Hepatocyte (in vitro differentiated cells): ENCODE measurements at regions not wholly inside any gene's neighbourhood (a gene's known extent, or its start where the extent isn't known, plus 50 kb on each side); places are given as distances from the start of the nearest gene placed in this dataset.

Experiments
- DNase-seq: peaks from one replicate; pipeline ENCODE4 v3.0.0-alpha.2; 2016; ENCODE audit warnings: low spot score
- H2AFZ ChIP-seq: fragments of 200-600 bp; sonication (generic); 2 replicates; pipeline ENCODE4 v1.6.0; 2016; ENCODE audit warnings: antibody characterized with exemption, mild to moderate bottlenecking
- H3K27ac ChIP-seq: fragments of 200-600 bp; sonication (generic); 2 replicates; pipeline ENCODE4 v1.5.1; 2016; ENCODE audit warnings: mild to moderate bottlenecking
- H3K27me3 ChIP-seq: fragments of 200-600 bp; sonication (generic); 2 replicates; pipeline ENCODE4 v1.6.1; 2016
- H3K36me3 ChIP-seq: fragments of 200-600 bp; sonication (generic); replicated peaks from 2 replicates; pipeline ENCODE4 v1.5.1; 2016; ENCODE audit warnings: low read depth; ENCODE audit not compliant: insufficient read depth
- H3K4me1 ChIP-seq: fragments of 200-600 bp; sonication (generic); 2 replicates; pipeline ENCODE4 v1.5.1; 2016; ENCODE audit warnings: mild to moderate bottlenecking, moderate library complexity; ENCODE audit not compliant: insufficient read depth
- H3K4me2 ChIP-seq: fragments of 200-600 bp; sonication (generic); 2 replicates; pipeline ENCODE4 v1.6.0; 2016
- H3K4me3 ChIP-seq: fragments of 200-600 bp; sonication (generic); 2 replicates; pipeline ENCODE4 v1.5.1; 2016; ENCODE audit warnings: mild to moderate bottlenecking
- H3K79me2 ChIP-seq: fragments of 200-600 bp; sonication (generic); 2 replicates; pipeline ENCODE4 v1.6.0; 2017; ENCODE audit warnings: mild to moderate bottlenecking
- H3K9me2 ChIP-seq: fragments of 200-600 bp; sonication (generic); replicated peaks from 2 replicates; pipeline ENCODE4 v1.6.0; 2017; ENCODE audit warnings: mild to moderate bottlenecking; ENCODE audit not compliant: insufficient read depth
- H3K9me3 ChIP-seq: fragments of 200-600 bp; sonication (generic); 2 replicates; pipeline ENCODE4 v1.5.1; 2016; ENCODE audit warnings: low read depth, mild to moderate bottlenecking
- H4K20me1 ChIP-seq: fragments of 200-600 bp; sonication (generic); 2 replicates; pipeline ENCODE4 v1.6.0; 2016; ENCODE audit warnings: mild to moderate bottlenecking; ENCODE audit not compliant: insufficient read depth, poor library complexity, severe bottlenecking
- CTCF ChIP-seq: fragments of 200-600 bp; sonication (generic); IDR thresholded peaks from 2 replicates; pipeline ENCODE4 v1.5.1; 2016; ENCODE audit warnings: antibody characterized with exemption, mild to moderate bottlenecking; ENCODE audit not compliant: poor library complexity
- EZH2 ChIP-seq: fragments of 200-600 bp; sonication (generic); IDR thresholded peaks from 2 replicates; pipeline ENCODE4 v1.6.1; 2016; ENCODE audit warnings: antibody characterized with exemption, mild to moderate bottlenecking, borderline replicate concordance
- EZH2phosphoT487 ChIP-seq: fragments of 200-600 bp; sonication (generic); IDR thresholded peaks from one replicate; pipeline ENCODE4 v1.6.1; 2018; ENCODE audit warnings: antibody characterized with exemption, mild to moderate bottlenecking, low read depth, moderate library complexity; ENCODE audit not compliant: unreplicated experiment, severe bottlenecking
- WGBS: methylation state at CpG from one replicate; pipeline ENCODE4 v1.1.6; 2016; ENCODE audit warnings: low lambda C conversion rate; ENCODE audit errors: missing lambda C conversion rate; 5-methylcytosine and 5-hydroxymethylcytosine counted together

- Histone ChIP-seq H3K27ac (no peak overlapping the region), H3K9me3 (no peaks in the 10 kb centered on the region), H3K36me3 (no peaks in the 10 kb centered on the region), H3K4me3 (no peak overlapping the region), H4K20me1 (no peaks in the 10 kb centered on the region), H2AFZ (no peak overlapping the region), H3K9me2 (no peaks in the 10 kb centered on the region), H3K27me3 (no peaks in the 10 kb centered on the region), H3K4me2 (no peak overlapping the region), H3K4me1 (peaks cover 6% of the 10 kb centered on the region), H3K79me2 (no peaks in the 10 kb centered on the region)
- TF ChIP-seq EZH2, result no peak
- no peak for TF ChIP-seq CTCF
- TF ChIP-seq EZH2phosphoT487, result no peak
- WGBS, result 98% methylated on average over 3 of the region's 3 CpGs
- no peak for DNase-seq
These were observed 101.6 kb upstream of the SOX4 start for GRCh38 chr6:21491955-21492354.

- no peak overlapping the region for H3K27ac ChIP-seq
- 96% methylated on average over 8 of the region's 8 CpGs for WGBS
- H3K27me3 ChIP-seq, result no peaks in the 10 kb centered on the region
- peaks cover 6% of the 10 kb centered on the region for H3K4me1 ChIP-seq
- no peak overlapping the region for H3K4me3 ChIP-seq
- H3K9me3 ChIP-seq, result no peaks in the 10 kb centered on the region
- no peak overlapping the region for H3K4me2 ChIP-seq
- TF ChIP-seq EZH2 (no peak), EZH2phosphoT487 (no peak), CTCF (no peak)
- DNase-seq, result no peak
- H3K79me2 ChIP-seq, result no peaks in the 10 kb centered on the region
- no peaks in the 10 kb centered on the region for H3K36me3 ChIP-seq
- no peaks in the 10 kb centered on the region for H3K9me2 ChIP-seq
- H4K20me1 ChIP-seq, result no peaks in the 10 kb centered on the region
- H2AFZ ChIP-seq, result no peak overlapping the region
These were observed 99.0 kb upstream of the SOX4 start for GRCh38 chr6:21494505-21494904.

- peak overlapping the region; percentile 47 for H3K27ac ChIP-seq
- H3K4me3 ChIP-seq, result no peak overlapping the region
- H3K27me3 ChIP-seq, result no peaks in the 10 kb centered on the region
- no peaks in the 10 kb centered on the region for H3K79me2 ChIP-seq
- H2AFZ ChIP-seq, result no peak overlapping the region
- no peak for DNase-seq
- no peaks in the 10 kb centered on the region for H3K9me2 ChIP-seq
- H3K9me3 ChIP-seq, result no peaks in the 10 kb centered on the region
- 14% methylated on average over 3 of the region's 3 CpGs for WGBS
- H3K4me1 ChIP-seq, result peaks cover 15% of the 10 kb centered on the region
- TF ChIP-seq EZH2 (no peak), EZH2phosphoT487 (no peak), CTCF (no peak)
- H3K4me2 ChIP-seq, result peak overlapping the region; percentile 53
- no peaks in the 10 kb centered on the region for H4K20me1 ChIP-seq
- no peaks in the 10 kb centered on the region for H3K36me3 ChIP-seq
These were observed 97.4 kb upstream of the SOX4 start for GRCh38 chr6:21496196-21496595.

- Histone ChIP-seq H4K20me1 (no peaks in the 10 kb centered on the region), H3K79me2 (no peaks in the 10 kb centered on the region), H3K9me3 (no peaks in the 10 kb centered on the region), H3K4me2 (peak overlapping the region; percentile 53), H3K4me3 (no peak overlapping the region), H2AFZ (no peak overlapping the region), H3K36me3 (no peaks in the 10 kb centered on the region), H3K27me3 (no peaks in the 10 kb centered on the region), H3K4me1 (peaks cover 15% of the 10 kb centered on the region), H3K27ac (peak overlapping the region; percentile 47), H3K9me2 (no peaks in the 10 kb centered on the region)
- 65% methylated on average over 2 of the region's 2 CpGs for WGBS
- no peak for DNase-seq
- TF ChIP-seq EZH2phosphoT487, result no peak
- no peak for TF ChIP-seq EZH2
- TF ChIP-seq CTCF, result no peak
These were observed 96.8 kb upstream of the SOX4 start for GRCh38 chr6:21496706-21497105.
